H1 (cell line): ENCODE measurements at regions not wholly inside any gene's neighbourhood (a gene's known extent, or its start where the extent isn't known, plus 50 kb on each side); places are given as distances from the start of the nearest gene placed in this dataset.

Experiments
- CTCF ChIA-PET: fragments of 300-600 bp; sonication (Branson Sonifier 250); formaldehyde crosslinking; loops from one replicate; lab custom pipeline; 2021; ENCODE audit not compliant: partially characterized antibody; lab: Charles Lee
- POLR2A ChIA-PET: fragments of 300-600 bp; sonication (Branson Sonifier 250); formaldehyde crosslinking; loops from one replicate; lab custom pipeline; 2021; ENCODE audit warnings: inconsistent platforms; ENCODE audit not compliant: partially characterized antibody; lab: Charles Lee
- DNase-seq, 2 experiments: peaks; one replicate each; pipeline versions ENCODE4 v3.0.0 to v3.0.0-alpha.2; 2010 to 2022; ENCODE audit warnings: low spot score in 2 of 2, low read depth in 1 of 2, mixed read lengths in 1 of 2
- FAIRE-seq: peaks from 2 replicates; lab custom pipeline; 2011; peaks lifted over from hg19 to GRCh38; lab: Jason Lieb, UNC
- H2AFZ ChIP-seq: 2 replicates; pipeline ENCODE4 v1.8.1; 2012; ENCODE audit warnings: low read length, inconsistent platforms
- H2AK5ac ChIP-seq: 2 replicates; pipeline ENCODE4 v1.6.1; 2013; ENCODE audit warnings: low read depth, low read length
- H2BK120ac ChIP-seq: replicated peaks from 2 replicates; pipeline ENCODE3; 2013; ENCODE audit warnings: low read depth, low read length, inconsistent platforms
- H2BK12ac ChIP-seq: 2 replicates; pipeline ENCODE4 v1.6.1; 2013; ENCODE audit warnings: low read depth, low read length
- H2BK15ac ChIP-seq: 2 replicates; pipeline ENCODE4 v1.6.1; 2013; ENCODE audit warnings: low read length
- H2BK20ac ChIP-seq: 2 replicates; pipeline ENCODE4 v1.6.1; 2013; ENCODE audit warnings: low read length
- H2BK5ac ChIP-seq: 2 replicates; pipeline ENCODE4 v1.6.1; 2013; ENCODE audit warnings: low read depth, low read length
- H3K14ac ChIP-seq: 2 replicates; pipeline ENCODE4 v1.6.1; 2013; ENCODE audit warnings: inconsistent platforms; ENCODE audit not compliant: insufficient read length
- H3K18ac ChIP-seq: 2 replicates; pipeline ENCODE4 v1.6.1; 2013; ENCODE audit warnings: low read length; ENCODE audit errors: extremely low read depth
- H3K23ac ChIP-seq: 2 replicates; pipeline ENCODE4 v1.6.1; 2013; ENCODE audit warnings: inconsistent platforms; ENCODE audit not compliant: insufficient read length
- H3K23me2 ChIP-seq: 2 replicates; pipeline ENCODE4 v1.6.1; 2013; ENCODE audit warnings: low read depth, low read length
- H3K27ac ChIP-seq: 2 replicates; pipeline ENCODE4 v1.6.1; 2011; ENCODE audit warnings: low read depth, low read length, inconsistent platforms
- H3K27me3 ChIP-seq, 4 experiments: replicated peaks in 1 of 4; 1 replicate in 1 of 4; 2 replicates in 3 of 4; pipeline versions ENCODE4 v1.6.1 to v1.8.1; 2011 to 2013; ENCODE audit warnings: low read length in 3 of 4, mild to moderate bottlenecking in 3 of 4, inconsistent platforms in 2 of 4, mixed read lengths in 2 of 4, moderate library complexity in 1 of 4; ENCODE audit not compliant: control insufficient read depth in 3 of 4, insufficient read depth in 3 of 4; ENCODE audit errors: extremely low read depth in 1 of 4
- H3K36me3 ChIP-seq, 4 experiments: 2 replicates each; pipeline versions ENCODE4 v1.6.1 to v1.8.1; 2011 to 2013; ENCODE audit warnings: mild to moderate bottlenecking in 4 of 4, low read length in 3 of 4, moderate library complexity in 2 of 4, control low read depth in 1 of 4, inconsistent platforms in 1 of 4; ENCODE audit not compliant: insufficient read depth in 4 of 4, control insufficient read depth in 2 of 4
- H3K4ac ChIP-seq: replicated peaks from 2 replicates; pipeline ENCODE3; 2013; ENCODE audit warnings: low read length, low read depth, mixed read lengths, inconsistent platforms; ENCODE audit not compliant: insufficient read length
- H3K4me1 ChIP-seq, 4 experiments: replicated peaks in 1 of 4; 1 replicate in 1 of 4; 2 replicates in 3 of 4; pipeline versions ENCODE4 v1.6.1 to v1.8.1; 2011 to 2013; ENCODE audit warnings: low read length in 3 of 4, inconsistent platforms in 2 of 4, mixed read lengths in 1 of 4; ENCODE audit not compliant: insufficient read depth in 4 of 4, control insufficient read depth in 3 of 4
- H3K4me2 ChIP-seq, 2 experiments: 2 replicates each; pipeline versions ENCODE4 v1.6.1 to v1.8.1; 2011 to 2013; ENCODE audit warnings: low read depth in 2 of 2, low read length in 2 of 2, control low read depth in 1 of 2, inconsistent platforms in 1 of 2, mild to moderate bottlenecking in 1 of 2; ENCODE audit not compliant: insufficient read depth in 1 of 2
- H3K4me3 ChIP-seq, 4 experiments: fragments of 200-600, 300-600 bp in 1 of 4; sonication (generic), shearing (Covaris generic), sonication (Bioruptor Twin) in 1 of 4; 2 replicates each; pipeline versions ENCODE4 v1.5.1 to v1.8.1; 2011 to 2016; ENCODE audit warnings: low read length in 4 of 4, low read depth in 3 of 4, control low read depth in 2 of 4, inconsistent platforms in 2 of 4, mild to moderate bottlenecking in 2 of 4, mixed read lengths in 1 of 4, moderate library complexity in 1 of 4; ENCODE audit not compliant: insufficient read depth in 2 of 4; ENCODE audit errors: extremely low read depth in 1 of 4
- H3K56ac ChIP-seq: replicated peaks from 2 replicates; pipeline ENCODE3; 2013; ENCODE audit warnings: low read depth, mild to moderate bottlenecking, mixed read lengths, low read length, inconsistent platforms; ENCODE audit not compliant: insufficient read length
- H3K79me1 ChIP-seq: 2 replicates; pipeline ENCODE4 v1.6.1; 2013; ENCODE audit warnings: low read depth, low read length, control low read depth
- H3K79me2 ChIP-seq, 2 experiments: 2 replicates each; pipeline versions ENCODE4 v1.6.1 to v1.8.1; 2012 to 2013; ENCODE audit warnings: low read length in 2 of 2, mild to moderate bottlenecking in 2 of 2, inconsistent platforms in 1 of 2; ENCODE audit not compliant: insufficient read depth in 2 of 2, control insufficient read depth in 1 of 2
- H3K9ac ChIP-seq, 4 experiments: replicated peaks in 1 of 4; 1 replicate in 1 of 4; 2 replicates in 3 of 4; pipeline versions ENCODE4 v1.6.1 to v1.8.1; 2011 to 2013; ENCODE audit warnings: low read depth in 3 of 4, low read length in 3 of 4, control low read depth in 2 of 4, mild to moderate bottlenecking in 2 of 4, moderate library complexity in 2 of 4, inconsistent platforms in 1 of 4; ENCODE audit errors: extremely low read depth in 1 of 4
- H3K9me3 ChIP-seq, 2 experiments: 2 replicates each; pipeline versions ENCODE4 v1.6.1 to v1.8.1; 2012 to 2013; ENCODE audit warnings: mild to moderate bottlenecking in 2 of 2, moderate library complexity in 2 of 2, control low read depth in 1 of 2, inconsistent platforms in 1 of 2, low read depth in 1 of 2, low read length in 1 of 2, mixed read lengths in 1 of 2; ENCODE audit not compliant: insufficient read depth in 2 of 2
- H4K20me1 ChIP-seq, 2 experiments: replicated peaks in 1 of 2; 2 replicates each; pipeline versions ENCODE3 to v1.8.1; 2011 to 2013; ENCODE audit warnings: inconsistent platforms in 2 of 2, low read length in 2 of 2, mild to moderate bottlenecking in 1 of 2; ENCODE audit not compliant: insufficient read depth in 2 of 2, control insufficient read depth in 1 of 2
- H4K5ac ChIP-seq: 2 replicates; pipeline ENCODE4 v1.6.1; 2013; ENCODE audit warnings: low read length, low read depth, mixed read lengths, inconsistent platforms; ENCODE audit not compliant: insufficient read length
- H4K8ac ChIP-seq: 2 replicates; pipeline ENCODE4 v1.8.0; 2013; ENCODE audit warnings: mild to moderate bottlenecking, moderate library complexity, low read length, inconsistent platforms; ENCODE audit not compliant: insufficient read depth; ENCODE audit errors: extremely low read depth
- H4K91ac ChIP-seq: replicated peaks from 2 replicates; pipeline ENCODE3; 2013; ENCODE audit warnings: low read length, mixed read lengths, inconsistent platforms; ENCODE audit not compliant: insufficient read length
- CEBPB ChIP-seq: IDR thresholded peaks from 2 replicates; pipeline ENCODE4 v1.6.1; 2012; ENCODE audit warnings: low read depth, low read length
- CREB1 ChIP-seq: IDR thresholded peaks from 2 replicates; pipeline ENCODE4 v1.6.1; 2012; ENCODE audit warnings: inconsistent platforms
- EGR1 ChIP-seq: IDR thresholded peaks from 2 replicates; pipeline ENCODE4 v1.6.1; 2011; ENCODE audit warnings: low read depth, low read length, borderline replicate concordance
- FOSL1 ChIP-seq: IDR thresholded peaks from 2 replicates; pipeline ENCODE4 v1.6.1; 2011; ENCODE audit warnings: mild to moderate bottlenecking, low read depth, low read length, moderate library complexity; ENCODE audit not compliant: insufficient read depth
- KDM1A ChIP-seq: fragments of 200-600, 300-600 bp; sonication (generic); IDR thresholded peaks from 2 replicates; pipeline ENCODE4 v1.7.1; 2016; ENCODE audit warnings: mild to moderate bottlenecking, low read length, borderline replicate concordance
- MAFK ChIP-seq: IDR thresholded peaks from 2 replicates; pipeline ENCODE4 v1.6.1; 2012; ENCODE audit warnings: low read depth, mild to moderate bottlenecking, improper control_type of control experiment, low read length
- PHF8 ChIP-seq: fragments of 200-600 bp; sonication (generic); conservative IDR thresholded peaks from 2 replicates; pipeline ENCODE4 v1.7.1; 2012; ENCODE audit warnings: low read depth, mild to moderate bottlenecking, inconsistent platforms, low read length, moderate library complexity
- SAP30 ChIP-seq: fragments of 300-600 bp; sonication (generic); IDR thresholded peaks from 2 replicates; pipeline ENCODE4 v1.7.1; 2012; ENCODE audit warnings: low read length, moderate library complexity, mild to moderate bottlenecking, inconsistent platforms; ENCODE audit not compliant: insufficient read depth, insufficient replicate concordance
- SP1 ChIP-seq: IDR thresholded peaks from 2 replicates; pipeline ENCODE4 v1.6.1; 2011; ENCODE audit warnings: low read depth, low read length
- TCF12 ChIP-seq: IDR thresholded peaks from 2 replicates; pipeline ENCODE4 v1.6.1; 2011; ENCODE audit warnings: low read depth, mild to moderate bottlenecking, low read length
- WGBS, 2 experiments: shearing (Covaris generic) in 1 of 2; methylation state at CpG; one replicate each; pipeline versions ENCODE4 v1.1.6 to v1.1.7; 2013 to 2015; ENCODE audit warnings: low lambda C conversion rate in 2 of 2, mixed read lengths in 2 of 2, inconsistent platforms in 1 of 2, low coverage in 1 of 2, missing lambda C conversion rate in 1 of 2; ENCODE audit not compliant: insufficient replicate concordance in 2 of 2, insufficient coverage in 1 of 2, insufficient read length in 1 of 2; ENCODE audit errors: extremely low coverage in 1 of 2, missing lambda C conversion rate in 1 of 2; 5-methylcytosine and 5-hydroxymethylcytosine counted together
- TF ChIP-seq, protein P1 (sequence below): IDR thresholded peaks from 2 replicates; pipeline ENCODE4 v1.6.1; 2011; ENCODE audit warnings: low read depth, mild to moderate bottlenecking, low read length; ENCODE audit not compliant: insufficient read depth
- TF ChIP-seq, protein P2 (sequence below), 3 experiments: IDR thresholded peaks; 1 replicate in 2 of 3; 2 replicates in 1 of 3; pipeline versions ENCODE4 v1.5.1 to v1.6.1; 2011; ENCODE audit warnings: low read length in 3 of 3, mild to moderate bottlenecking in 3 of 3, inconsistent platforms in 2 of 3, low read depth in 1 of 3, moderate library complexity in 1 of 3; ENCODE audit not compliant: insufficient read depth in 1 of 3; ENCODE audit errors: control extremely low read depth in 1 of 3

DNA sequence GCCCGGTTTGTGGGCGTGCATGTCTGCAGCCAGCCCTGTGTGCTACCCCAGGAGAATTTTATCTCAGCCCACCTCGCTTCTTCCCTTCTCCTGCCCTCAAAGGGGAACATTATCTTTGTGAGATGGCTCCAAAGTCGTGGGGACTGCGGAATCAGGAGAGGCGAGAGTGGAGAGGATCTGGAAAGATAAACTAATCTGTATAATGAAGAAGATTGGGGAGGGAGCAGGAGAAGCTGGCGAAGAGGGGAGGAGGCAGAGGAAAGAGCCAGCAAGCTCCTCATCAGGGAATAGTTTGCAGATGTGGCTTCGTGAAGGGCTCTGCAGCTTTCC lies 310.3 kb downstream of the MATN1 start:
- Histone ChIP-seq H3K4ac (no peak overlapping the region), H3K23ac (no peak overlapping the region), H2BK12ac (no peak overlapping the region), H3K36me3 (no peaks in the 10 kb centered on the region), H3K9ac (no peak overlapping the region), H3K56ac (no peak overlapping the region), H4K8ac (no peak overlapping the region), H3K27me3 (no peaks in the 10 kb centered on the region), H3K18ac (no peak overlapping the region), H3K14ac (no peak overlapping the region), H2AFZ (no peak overlapping the region), H3K27ac (no peak overlapping the region), H4K91ac (no peak overlapping the region), H4K20me1 (no peaks in the 10 kb centered on the region), H3K4me3 (no peak overlapping the region), H2AK5ac (no peak overlapping the region), H2BK20ac (no peak overlapping the region), H4K5ac (no peak overlapping the region), H2BK15ac (no peak overlapping the region), H3K79me1 (no peaks in the 10 kb centered on the region; the same call in 1 of the 2 replicates), H3K4me2 (no peak overlapping the region), H3K9me3 (no peaks in the 10 kb centered on the region), H3K23me2 (no peaks in the 10 kb centered on the region), H2BK120ac (no peak overlapping the region), H3K79me2 (no peaks in the 10 kb centered on the region), H3K4me1 (peaks cover 0 to 2% (median 0%) of the 10 kb centered on the region in 4 experiments; a peak in 1 of 7 replicates), H2BK5ac (no peak overlapping the region)
- POLR2A ChIA-PET: no interaction called here
- CTCF ChIA-PET: interaction anchor here (0.6 to 2.3 kb wide), 5 partner anchors 15 to 294 kb away, joined by 3 to 11 read pairs (median 5); no protein-coding TSS in a partner anchor
- DNase-seq (peak in 1 of 2 experiments; percentile 28), FAIRE-seq (no peak)
- WGBS, 2 experiments: 83% methylated on average over 7 of the region's 8 CpGs; no CpG with 5 or more reads in 1 of the 2 experiments
- no peak for TF ChIP-seq MAFK
- TF ChIP-seq TCF12: no peak
- no peak for TF ChIP-seq SAP30
- no peak for TF ChIP-seq EGR1
- TF ChIP-seq KDM1A: no peak
- TF ChIP-seq FOSL1: no peak
- TF ChIP-seq SP1: no peak
- TF ChIP-seq, protein P1, sequence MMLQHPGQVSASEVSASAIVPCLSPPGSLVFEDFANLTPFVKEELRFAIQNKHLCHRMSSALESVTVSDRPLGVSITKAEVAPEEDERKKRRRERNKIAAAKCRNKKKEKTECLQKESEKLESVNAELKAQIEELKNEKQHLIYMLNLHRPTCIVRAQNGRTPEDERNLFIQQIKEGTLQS: no peak
- TF ChIP-seq, protein P2, sequence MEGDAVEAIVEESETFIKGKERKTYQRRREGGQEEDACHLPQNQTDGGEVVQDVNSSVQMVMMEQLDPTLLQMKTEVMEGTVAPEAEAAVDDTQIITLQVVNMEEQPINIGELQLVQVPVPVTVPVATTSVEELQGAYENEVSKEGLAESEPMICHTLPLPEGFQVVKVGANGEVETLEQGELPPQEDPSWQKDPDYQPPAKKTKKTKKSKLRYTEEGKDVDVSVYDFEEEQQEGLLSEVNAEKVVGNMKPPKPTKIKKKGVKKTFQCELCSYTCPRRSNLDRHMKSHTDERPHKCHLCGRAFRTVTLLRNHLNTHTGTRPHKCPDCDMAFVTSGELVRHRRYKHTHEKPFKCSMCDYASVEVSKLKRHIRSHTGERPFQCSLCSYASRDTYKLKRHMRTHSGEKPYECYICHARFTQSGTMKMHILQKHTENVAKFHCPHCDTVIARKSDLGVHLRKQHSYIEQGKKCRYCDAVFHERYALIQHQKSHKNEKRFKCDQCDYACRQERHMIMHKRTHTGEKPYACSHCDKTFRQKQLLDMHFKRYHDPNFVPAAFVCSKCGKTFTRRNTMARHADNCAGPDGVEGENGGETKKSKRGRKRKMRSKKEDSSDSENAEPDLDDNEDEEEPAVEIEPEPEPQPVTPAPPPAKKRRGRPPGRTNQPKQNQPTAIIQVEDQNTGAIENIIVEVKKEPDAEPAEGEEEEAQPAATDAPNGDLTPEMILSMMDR (IDR thresholded peaks at IDR 0.05; ENCODE audit: control extremely low read depth in 1 of 3, insufficient read depth in 1 of 3, low read depth in 1 of 3, low read length in 3 of 3): no peak
- no peak for TF ChIP-seq CEBPB
- TF ChIP-seq PHF8: no peak
- no peak for TF ChIP-seq CREB1
